ENCODE measurements at regions not wholly inside any gene's neighbourhood (a gene's known extent, or its start where the extent isn't known, plus 50 kb on each side); places are given as distances from the start of the nearest gene placed in this dataset.

GRCh38 chr6:15770347-15771143 is 107.7 kb upstream of the DTNBP1 start:
- TF ChIP-seq, protein P1, sequence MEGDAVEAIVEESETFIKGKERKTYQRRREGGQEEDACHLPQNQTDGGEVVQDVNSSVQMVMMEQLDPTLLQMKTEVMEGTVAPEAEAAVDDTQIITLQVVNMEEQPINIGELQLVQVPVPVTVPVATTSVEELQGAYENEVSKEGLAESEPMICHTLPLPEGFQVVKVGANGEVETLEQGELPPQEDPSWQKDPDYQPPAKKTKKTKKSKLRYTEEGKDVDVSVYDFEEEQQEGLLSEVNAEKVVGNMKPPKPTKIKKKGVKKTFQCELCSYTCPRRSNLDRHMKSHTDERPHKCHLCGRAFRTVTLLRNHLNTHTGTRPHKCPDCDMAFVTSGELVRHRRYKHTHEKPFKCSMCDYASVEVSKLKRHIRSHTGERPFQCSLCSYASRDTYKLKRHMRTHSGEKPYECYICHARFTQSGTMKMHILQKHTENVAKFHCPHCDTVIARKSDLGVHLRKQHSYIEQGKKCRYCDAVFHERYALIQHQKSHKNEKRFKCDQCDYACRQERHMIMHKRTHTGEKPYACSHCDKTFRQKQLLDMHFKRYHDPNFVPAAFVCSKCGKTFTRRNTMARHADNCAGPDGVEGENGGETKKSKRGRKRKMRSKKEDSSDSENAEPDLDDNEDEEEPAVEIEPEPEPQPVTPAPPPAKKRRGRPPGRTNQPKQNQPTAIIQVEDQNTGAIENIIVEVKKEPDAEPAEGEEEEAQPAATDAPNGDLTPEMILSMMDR (IDR thresholded peaks at IDR 0.05; ENCODE audit: control insufficient read depth, extremely low read depth, insufficient read depth), result peak; percentile 8; the same call in 1 of the 2 replicates
- peak; percentile 67 for DNase-seq (ENCODE audit: low read depth)
- H3K4me3 ChIP-seq (ENCODE audit: low read depth, low read length), result no peak overlapping the region

- no peak for DNase-seq (ENCODE audit: low read depth)
- TF ChIP-seq, protein P1 (IDR thresholded peaks at IDR 0.05; ENCODE audit: control insufficient read depth, extremely low read depth, insufficient read depth), result no peak
- H3K4me3 ChIP-seq (ENCODE audit: low read depth, low read length), result no peak overlapping the region
These were observed 106.7 kb upstream of the DTNBP1 start for GRCh38 chr6:15769511-15770018.

- no peak overlapping the region for H3K4me3 ChIP-seq (ENCODE audit: low read depth, low read length)
- no peak for DNase-seq (ENCODE audit: low read depth)
These were observed 106.2 kb upstream of the DTNBP1 start for GRCh38 chr6:15768999-15769398.

DNA sequence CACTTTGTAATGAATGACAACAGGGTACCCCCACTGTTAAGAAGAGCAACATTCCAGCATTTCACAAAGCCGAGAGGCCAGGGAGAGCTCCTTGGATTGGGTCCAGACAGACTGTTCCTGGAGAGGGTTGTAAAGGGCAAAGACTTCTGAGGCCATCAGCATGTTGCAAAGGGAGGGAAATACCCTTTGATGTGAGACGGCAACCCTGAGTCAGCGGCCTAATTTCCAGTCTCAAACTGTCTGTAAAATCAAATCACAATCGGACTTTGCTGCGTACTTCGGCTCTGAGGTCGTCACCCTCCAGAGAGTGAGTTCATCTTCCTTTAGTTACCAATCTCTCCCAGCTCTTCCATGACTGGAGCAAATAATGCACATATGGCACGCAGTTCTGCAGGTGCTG is 101.0 kb upstream of the DTNBP1 start:
- TF ChIP-seq, protein P1 (IDR thresholded peaks at IDR 0.05; ENCODE audit: control insufficient read depth, extremely low read depth, insufficient read depth), result no peak
- DNase-seq (ENCODE audit: low read depth), result no peak
- H3K4me3 ChIP-seq (ENCODE audit: low read depth, low read length), result no peak overlapping the region

More at GRCh38 chr6:15768999-15769398, 106.2 kb upstream of the DTNBP1 start:
- TF ChIP-seq, protein P1 (IDR thresholded peaks at IDR 0.05; ENCODE audit: control insufficient read depth, extremely low read depth, insufficient read depth), result no peak

DNA sequence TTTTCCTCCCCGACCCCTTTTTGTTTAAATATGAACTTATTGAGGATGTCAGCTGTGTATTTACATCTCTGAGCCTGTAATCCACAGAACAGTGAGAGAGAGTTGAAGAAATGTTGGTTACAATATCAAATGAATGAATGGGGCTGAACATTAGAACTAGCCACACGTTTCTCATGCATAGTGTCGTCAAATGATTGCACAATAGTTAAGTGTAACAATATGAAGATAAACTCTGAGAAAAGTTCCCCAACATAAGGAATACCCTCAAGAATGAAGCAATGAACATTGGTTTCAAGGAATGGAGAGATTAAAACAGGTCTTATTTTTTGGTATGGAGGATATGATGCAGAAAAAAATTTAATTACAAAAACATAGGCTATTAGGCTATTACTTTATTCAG is 100.5 kb upstream of the DTNBP1 start:
- TF ChIP-seq, protein P1 (IDR thresholded peaks at IDR 0.05; ENCODE audit: control insufficient read depth, extremely low read depth, insufficient read depth), result no peak
- no peak for DNase-seq (ENCODE audit: low read depth)
- H3K4me3 ChIP-seq (ENCODE audit: low read depth, low read length), result no peak overlapping the region

- no peak overlapping the region for H3K4me3 ChIP-seq (ENCODE audit: low read depth, low read length)
- peak; percentile 50 for DNase-seq (ENCODE audit: low read depth)
- TF ChIP-seq, protein P1 (IDR thresholded peaks at IDR 0.05; ENCODE audit: control insufficient read depth, extremely low read depth, insufficient read depth), result no peak
These were observed 98.2 kb upstream of the DTNBP1 start for GRCh38 chr6:15761045-15761502.

All from LNCaP clone FGC (cell line).